ENCODE measurements at regions not wholly inside any gene's neighbourhood (a gene's known extent, or its start where the extent isn't known, plus 50 kb on each side); places are given as distances from the start of the nearest gene placed in this dataset.

- DNase-seq: no peak
These were observed 55.5 kb downstream of the MID1IP1 start for GRCh38 chrX:38856670-38857265.

DNA sequence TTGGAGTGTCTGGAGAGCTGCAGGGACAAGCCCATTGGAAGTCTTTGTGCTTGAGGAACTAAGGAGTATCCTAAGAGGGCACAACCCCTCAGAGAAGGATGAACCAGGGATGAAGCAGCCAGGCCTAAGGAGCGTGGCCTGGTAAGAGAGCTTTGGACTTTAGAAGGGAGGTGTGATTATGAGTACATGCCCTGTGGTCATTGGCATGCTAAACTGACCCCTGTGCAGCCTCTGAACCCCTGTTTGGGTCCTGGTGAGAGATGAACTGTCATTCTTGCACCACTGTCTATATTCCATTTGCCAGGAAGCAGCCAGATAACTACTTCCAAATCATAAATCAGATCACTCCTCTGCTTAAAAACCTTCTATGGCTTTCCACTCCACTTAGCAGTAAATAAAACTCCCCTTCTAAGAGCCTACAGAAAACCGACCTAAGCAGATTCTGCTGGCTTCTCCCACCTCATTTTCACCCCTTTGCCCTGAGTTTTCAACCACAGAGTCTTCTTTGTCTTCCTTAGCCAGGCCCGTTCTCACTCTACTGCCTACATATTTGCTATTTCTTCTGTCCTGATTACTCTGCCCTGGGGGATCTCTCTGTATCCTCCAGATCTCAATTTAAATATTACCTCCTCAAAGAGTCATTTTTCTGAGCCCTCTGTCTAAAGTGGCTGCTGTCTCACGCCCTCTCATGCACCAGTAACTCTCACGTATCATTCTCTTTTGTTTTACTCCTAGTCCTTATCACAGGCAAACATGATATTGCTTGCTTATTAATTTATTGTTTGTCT lies 56.7 kb downstream of the MID1IP1 start:
- no peak for DNase-seq

GRCh38 chrX:38859602-38860001 lies 58.3 kb downstream of the MID1IP1 start:
- no peak for DNase-seq

DNA sequence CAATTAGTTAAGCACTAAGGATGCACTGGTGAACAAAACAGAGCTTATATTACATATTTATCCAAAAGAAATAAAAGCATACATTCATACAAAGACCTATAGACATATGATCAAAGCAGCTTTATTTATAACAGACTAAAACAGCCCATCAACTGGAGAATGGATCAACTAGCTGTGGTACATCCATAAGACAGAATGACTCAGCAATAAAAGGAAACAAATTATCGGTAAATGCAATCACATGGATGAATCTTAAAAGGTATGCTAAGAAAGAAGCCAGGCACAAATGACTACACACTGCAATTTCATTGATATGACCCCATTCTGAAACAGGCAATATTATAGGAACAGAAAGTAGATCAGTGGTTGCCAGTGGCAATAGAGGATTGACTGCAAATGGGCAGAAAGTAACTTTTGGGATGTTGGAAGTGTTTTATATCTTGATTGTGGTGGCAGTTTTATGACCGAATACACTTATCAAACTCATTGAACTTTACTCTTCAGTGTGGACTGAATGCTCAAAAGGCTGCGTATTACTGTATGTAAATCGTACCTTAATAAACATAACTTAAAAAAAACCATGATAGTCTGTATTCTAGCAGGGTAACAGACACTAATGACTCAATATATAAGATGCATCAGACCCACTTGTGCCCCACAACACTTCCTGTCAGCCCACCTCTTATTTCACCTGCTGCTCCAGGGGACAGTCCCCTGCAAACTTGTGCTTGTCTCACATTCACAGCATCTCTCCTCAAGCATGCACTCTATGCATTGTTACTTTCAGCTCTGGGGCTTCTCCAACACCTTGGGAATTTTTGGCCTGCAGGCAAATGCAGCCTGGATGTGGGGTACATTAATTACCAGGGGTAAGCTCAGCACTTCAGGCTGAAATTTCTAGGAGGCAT lies 59.1 kb downstream of the MID1IP1 start:
- no peak for DNase-seq

- no peak for DNase-seq
These were observed 60.2 kb downstream of the MID1IP1 start for GRCh38 chrX:38861489-38861888.

- no peak for DNase-seq
These were observed 60.8 kb downstream of the MID1IP1 start for GRCh38 chrX:38862100-38862499.

GRCh38 chrX:38864165-38864564 lies 62.9 kb downstream of the MID1IP1 start:
- no peak for DNase-seq

GRCh38 chrX:38868321-38868720 lies 67.1 kb downstream of the MID1IP1 start:
- no peak for DNase-seq

GRCh38 chrX:38868941-38869401 lies 67.7 kb downstream of the MID1IP1 start:
- no peak for DNase-seq

- no peak for DNase-seq
These were observed 69.2 kb downstream of the MID1IP1 start for GRCh38 chrX:38870361-38870895.

- no peak for DNase-seq
These were observed 70.1 kb downstream of the MID1IP1 start for GRCh38 chrX:38871129-38872029.

- DNase-seq: no peak
These were observed 76.1 kb downstream of the MID1IP1 start for GRCh38 chrX:38877366-38877765.

- DNase-seq: no peak
These were observed 77.5 kb downstream of the MID1IP1 start for GRCh38 chrX:38878641-38879340.

- no peak for DNase-seq
These were observed 78.5 kb downstream of the MID1IP1 start for GRCh38 chrX:38879631-38880220.

DNA sequence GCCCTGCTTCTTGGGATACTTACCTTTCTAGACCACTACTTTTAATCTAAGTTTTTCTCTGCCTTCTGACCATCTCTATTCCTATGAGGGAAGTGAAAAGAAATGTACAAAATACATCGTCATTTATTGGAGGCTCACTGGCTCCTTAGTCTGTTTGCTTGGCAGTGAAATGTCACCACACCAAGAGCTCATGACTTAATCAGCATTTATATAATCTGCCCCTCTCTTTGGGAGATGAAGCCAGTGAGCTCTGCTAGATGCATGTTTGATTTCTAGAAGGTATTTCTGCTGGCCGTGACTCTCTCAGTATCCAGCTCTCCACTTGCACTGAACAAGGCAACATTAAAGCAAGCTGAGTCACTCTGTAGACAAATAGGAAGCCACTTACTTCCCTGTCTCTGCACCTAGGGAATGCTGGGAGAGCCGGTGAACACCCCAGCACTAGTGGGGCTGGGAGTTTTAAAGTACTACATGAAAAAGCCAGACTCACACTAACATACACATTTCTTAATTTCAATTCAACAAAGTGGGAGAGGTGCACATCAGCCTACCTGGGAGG lies 79.1 kb downstream of the MID1IP1 start:
- no peak for DNase-seq

GRCh38 chrX:38881066-38881465 lies 79.8 kb downstream of the MID1IP1 start:
- no peak for DNase-seq

- DNase-seq: no peak
These were observed 80.5 kb downstream of the MID1IP1 start for GRCh38 chrX:38881727-38882126.

DNA sequence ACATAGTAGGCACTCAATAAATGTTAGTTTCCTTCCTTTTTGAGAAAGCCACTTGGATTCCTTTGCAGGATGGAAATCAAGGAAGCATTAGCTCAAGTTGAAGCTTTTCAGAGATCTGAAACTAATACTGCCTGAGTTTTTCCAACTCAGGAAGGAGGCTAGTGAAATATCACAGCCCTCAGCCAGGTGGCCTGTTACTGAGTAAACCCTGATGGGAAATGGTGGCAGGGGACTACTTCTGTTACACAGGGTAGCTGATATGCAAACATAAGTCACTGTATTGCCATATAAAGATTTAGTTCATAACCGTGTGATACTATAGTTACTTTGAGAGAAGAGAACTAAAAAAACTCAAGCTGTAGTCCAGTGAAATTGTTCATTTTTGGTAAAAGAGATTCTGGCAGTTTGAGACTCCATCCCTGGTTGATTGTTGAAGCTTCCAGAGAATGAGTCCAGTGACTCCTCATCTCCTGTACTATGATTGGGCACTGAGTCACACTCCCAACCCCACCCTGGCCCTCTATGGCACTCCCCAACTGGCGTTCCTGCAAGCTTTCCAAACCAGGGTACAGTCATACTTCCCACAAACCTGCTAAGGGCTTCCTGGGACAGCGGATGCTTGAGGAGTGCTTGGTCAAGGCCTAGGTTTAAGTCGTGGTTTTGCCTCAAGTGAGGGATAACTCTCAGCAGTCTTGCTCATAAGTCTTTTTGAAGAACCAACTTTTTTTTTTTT lies 81.8 kb downstream of the MID1IP1 start:
- no peak for DNase-seq

DNA sequence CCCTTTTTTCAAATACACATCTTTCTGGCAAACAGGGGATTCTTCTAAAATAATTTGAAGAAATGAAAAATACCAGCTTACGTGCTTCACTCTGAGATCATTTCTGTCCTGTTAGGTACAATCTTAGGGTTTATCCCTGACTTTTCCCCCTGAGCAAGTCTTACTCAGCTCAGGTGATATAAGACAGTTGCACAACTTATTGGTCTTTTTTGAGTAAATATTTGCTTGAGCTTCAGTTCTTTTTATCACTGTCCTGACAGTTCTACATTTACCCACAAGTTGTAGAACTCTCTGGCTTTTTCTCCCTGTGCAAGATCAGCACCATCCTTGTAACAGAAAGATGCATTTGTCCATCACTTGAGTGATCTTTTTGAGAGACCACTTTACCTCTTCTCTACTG lies 84.9 kb downstream of the MID1IP1 start:
- no peak for DNase-seq

DNA sequence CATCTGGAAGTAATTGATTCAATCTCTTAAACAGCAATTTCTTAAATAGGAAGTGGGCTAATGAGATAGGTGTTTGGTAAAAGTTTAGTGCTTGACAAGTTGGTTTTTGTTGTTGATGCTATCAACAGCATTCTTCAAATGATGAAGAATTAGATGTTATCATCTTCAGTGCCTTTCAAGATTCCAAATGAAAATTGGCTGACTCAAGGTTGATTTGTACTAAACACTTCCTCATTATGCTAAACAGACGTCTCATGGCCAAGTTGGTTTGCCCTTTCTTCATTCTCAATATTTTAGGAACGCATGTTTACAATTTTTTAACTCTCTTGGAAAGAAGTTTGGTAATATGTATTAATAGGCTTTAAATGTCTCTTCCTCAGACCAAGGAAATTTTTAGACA lies 86.0 kb downstream of the MID1IP1 start:
- DNase-seq: no peak
